ENCODE measurements at regions not wholly inside any gene's neighbourhood (a gene's known extent, or its start where the extent isn't known, plus 50 kb on each side); places are given as distances from the start of the nearest gene placed in this dataset.

DNA sequence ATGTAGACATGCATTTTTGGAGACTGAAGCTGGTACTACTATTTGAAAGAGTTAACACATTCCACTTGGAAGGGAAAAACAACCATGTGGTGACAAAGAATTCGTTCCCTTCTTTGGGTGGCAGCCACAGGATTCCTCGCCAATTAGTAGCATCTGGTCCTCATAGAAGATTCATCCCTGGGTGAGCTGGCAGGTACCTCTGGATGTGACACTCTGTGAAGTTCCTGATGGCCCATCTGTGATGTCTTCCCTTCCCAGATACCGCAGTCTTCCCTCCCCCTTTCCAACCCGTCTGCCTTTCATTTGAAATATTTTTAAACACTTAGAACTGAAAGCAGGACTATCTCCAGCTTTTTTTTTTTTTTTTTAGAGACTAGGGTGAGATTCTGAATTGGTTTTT, 569.5 kb downstream of the TYW1 start:
- no peak for DNase-seq

DNA sequence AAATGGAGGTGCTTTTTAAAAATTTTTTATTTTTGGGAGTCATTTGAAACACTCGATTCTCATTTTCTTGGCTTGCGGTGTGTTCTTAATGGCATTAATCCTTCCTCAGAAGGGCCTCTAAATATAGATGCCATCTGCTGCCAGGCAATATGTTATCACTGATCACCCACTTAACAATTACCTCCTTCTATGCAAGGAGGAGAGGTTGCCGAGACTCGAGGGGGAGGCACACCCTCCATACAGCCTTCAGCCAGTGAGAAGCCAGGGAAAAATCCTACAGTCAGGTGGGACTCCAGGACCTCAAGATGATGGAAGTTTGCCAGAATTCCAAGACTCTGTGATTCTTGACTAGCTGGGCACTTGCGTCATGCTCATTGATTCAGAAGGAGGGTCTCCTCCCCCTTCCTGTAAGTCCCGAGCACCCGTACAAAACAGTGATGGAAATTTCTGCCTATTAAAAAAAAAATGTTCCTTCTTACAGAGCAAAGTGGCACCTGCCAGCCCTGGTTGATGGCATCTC, 574.5 kb downstream of the TYW1 start:
- no peak for DNase-seq

DNA sequence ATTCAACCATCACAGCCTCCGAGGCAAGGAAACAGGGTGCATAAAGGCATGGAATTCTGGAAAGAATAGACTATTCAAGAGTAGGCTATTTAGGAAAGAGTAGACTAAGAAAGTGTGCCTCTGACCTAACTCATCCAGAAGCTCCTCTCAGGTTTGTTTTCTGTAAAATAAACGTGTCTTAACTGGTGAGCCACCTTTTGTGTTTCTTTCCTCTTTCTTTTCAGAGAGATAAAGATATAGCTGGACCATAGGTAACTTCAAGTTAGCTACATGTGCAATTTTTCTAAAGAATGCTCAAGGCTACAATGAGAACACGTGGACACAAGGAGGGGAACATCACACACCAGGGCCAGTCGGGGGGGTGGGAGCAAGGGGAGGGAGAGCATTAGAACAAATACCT, 577.0 kb downstream of the TYW1 start:
- no peak for DNase-seq

DNA sequence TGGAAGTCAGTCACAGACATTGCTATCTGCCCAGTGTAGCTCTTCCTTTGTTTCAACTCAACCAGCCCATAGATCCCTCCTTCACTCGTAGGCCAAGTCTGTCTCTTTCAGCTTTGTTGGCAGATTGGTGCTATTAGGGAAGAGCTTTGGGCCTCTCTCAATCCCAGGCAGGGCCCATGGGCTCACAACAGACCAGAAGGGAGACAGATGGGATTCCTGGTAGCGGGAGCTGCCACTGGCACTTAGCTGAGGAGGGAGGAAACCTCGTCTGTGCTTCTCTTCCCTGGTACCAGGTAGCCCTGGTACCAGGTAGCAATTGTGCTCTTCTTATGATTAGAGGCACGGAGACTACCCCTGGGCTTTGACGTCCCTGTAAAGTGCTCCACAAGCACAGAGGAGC, 592.0 kb downstream of the TYW1 start:
- DNase-seq, result no peak

GRCh38 chr7:67589183-67589582, 592.5 kb downstream of the TYW1 start:
- no peak for DNase-seq

GRCh38 chr7:67590649-67591048, 594.0 kb downstream of the TYW1 start:
- no peak for DNase-seq

- no peak for DNase-seq
Observed at GRCh38 chr7:67593794-67594193, 597.2 kb downstream of the TYW1 start.

GRCh38 chr7:67595431-67596180, 599.0 kb downstream of the TYW1 start:
- DNase-seq, result no peak

- DNase-seq, result no peak
Observed at GRCh38 chr7:67597161-67597560, 600.5 kb downstream of the TYW1 start.

- no peak for DNase-seq
Observed at GRCh38 chr7:67598469-67598868, 601.8 kb downstream of the TYW1 start.

DNA sequence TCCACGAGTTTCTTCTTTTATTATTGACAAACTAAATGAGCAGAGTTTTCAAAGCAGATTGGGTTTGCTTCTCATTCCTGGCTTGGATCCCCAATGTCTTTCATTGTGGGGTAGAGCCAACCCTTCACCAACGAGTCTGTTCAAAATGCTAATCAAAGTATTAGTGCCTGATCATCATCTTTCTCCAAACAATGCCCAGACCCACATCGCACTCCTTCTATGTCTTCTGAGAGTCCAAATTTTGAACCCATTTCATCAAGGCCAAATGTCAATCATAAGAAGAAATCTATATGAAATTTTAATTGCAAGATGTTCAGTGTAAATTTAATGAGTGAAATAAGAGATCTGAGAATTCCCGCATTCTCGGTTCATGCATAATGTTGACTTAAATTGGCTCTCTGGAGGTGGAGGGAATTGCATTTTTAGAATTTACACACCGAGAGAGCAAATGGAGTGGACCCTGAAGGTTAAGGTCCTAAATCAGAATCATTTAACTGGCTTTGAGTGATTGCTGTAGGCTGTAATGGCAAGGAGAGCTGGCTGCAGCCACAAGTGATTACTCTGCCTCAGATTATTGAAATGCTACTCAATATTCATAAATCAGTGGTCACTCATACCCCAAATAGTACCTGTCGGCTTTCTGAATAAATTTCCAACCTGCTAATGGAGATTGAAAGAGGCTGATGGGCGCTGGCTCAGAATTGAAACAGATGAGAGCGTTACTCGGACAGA, 602.9 kb downstream of the TYW1 start:
- no peak for DNase-seq

- DNase-seq, result no peak
Observed at GRCh38 chr7:67602246-67602887, 605.7 kb downstream of the TYW1 start.

DNA sequence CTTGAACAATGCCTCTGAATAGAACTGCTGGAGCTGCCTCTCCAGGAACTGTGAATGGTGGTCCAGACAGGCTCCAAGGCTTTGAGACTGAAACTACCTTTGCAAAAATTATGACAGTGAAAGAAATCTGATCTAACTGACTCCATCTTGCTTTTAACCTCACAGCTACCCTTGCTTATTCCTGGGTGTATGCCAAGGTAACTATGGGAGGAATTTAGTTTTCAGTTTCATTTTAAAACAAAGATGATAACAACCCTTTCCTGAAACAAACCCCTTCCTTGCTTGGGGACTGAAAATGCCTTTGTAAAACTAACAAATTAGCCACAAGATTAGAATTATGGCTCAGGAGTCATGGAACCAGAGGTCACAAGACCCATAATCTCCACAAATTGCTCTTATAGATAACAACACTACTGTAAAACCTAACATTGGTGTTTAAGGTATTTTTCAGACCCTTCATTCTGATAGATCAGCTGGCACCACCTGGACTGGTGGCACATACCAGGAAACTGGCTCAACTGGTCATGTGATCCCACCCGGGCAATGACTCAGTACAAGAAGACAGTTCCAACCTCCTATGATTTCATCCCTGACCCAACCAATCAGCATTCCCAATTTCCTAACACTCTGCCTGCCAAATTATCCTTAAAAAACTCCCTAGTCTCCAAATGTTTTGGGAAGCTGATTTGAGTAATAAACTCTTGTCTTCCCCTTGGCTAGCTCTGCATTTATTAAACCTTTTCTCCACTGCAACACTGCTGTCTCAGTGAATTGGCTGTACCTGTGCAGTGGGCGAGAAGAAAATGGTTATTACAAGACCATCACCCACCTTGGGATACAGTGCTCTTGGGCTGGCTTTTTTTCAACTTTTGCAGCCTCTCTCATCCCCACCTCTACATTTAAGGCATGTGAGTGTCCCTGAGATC, 608.1 kb downstream of the TYW1 start:
- no peak for DNase-seq

GRCh38 chr7:67608806-67609205, 612.2 kb downstream of the TYW1 start:
- DNase-seq, result no peak

DNA sequence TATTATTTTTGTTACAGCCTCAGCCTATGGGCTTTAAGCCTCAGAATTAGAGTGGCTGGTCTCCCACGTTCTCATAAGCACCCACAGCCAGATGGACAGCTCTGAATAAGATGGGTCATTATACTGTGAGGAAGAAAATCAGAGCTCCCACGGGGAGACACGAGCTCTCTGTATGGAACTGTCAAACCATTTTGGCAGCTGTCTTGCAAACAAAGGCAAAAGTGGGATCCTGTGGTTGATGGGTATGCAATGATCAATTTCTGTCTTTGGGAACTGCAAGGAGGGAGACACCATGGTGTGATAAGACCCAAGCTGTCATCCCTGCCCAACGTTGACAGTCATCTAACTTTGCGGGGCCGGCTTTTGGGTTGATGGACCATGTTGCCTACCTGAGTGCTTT, 614.3 kb downstream of the TYW1 start:
- DNase-seq, result no peak

DNA sequence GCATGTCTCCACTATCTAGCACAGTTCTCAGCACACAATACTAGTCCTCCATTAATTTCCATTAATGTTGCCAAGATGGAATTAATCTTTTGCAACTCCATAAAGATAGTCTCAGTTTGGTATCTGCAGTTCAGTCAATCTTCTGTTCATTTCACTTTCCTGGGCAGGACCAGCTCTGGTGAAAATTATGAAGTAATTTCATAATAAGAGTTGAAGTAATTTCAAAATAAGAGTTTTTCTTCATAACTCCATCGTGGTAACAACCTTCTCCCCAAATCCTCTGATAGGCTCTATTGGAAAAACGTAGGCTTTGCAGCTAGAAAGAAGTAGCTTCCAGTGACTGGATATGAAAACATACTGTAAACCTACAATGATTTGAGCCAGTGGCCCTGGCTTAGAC, 618.2 kb downstream of the TYW1 start:
- no peak for DNase-seq

- DNase-seq, result no peak
Observed at GRCh38 chr7:67616517-67616916, 619.9 kb downstream of the TYW1 start.

GRCh38 chr7:67618556-67619162, 622.0 kb downstream of the TYW1 start:
- no peak for DNase-seq

DNA sequence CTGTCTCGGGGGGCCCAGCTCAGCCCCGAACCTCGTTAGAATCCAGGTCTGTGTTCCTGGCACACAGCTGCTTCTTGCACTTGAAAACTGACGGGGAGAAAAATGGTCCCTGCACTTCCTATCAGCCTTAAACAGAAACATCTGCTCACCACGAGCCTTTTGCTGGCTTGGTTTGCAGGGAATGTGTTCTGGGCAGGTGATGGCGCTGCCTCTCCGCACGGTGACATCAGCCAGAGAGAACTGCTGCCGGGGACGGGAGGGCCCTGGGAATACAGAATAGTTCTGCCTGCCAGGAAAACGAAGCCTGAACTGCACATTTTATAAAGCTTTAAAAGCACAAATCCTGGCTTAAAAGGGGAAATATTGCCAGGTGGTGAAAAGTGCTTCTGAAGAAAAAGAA, 622.5 kb downstream of the TYW1 start:
- no peak for DNase-seq

GRCh38 chr7:67620216-67620933, 623.7 kb downstream of the TYW1 start:
- DNase-seq, result no peak

DNA sequence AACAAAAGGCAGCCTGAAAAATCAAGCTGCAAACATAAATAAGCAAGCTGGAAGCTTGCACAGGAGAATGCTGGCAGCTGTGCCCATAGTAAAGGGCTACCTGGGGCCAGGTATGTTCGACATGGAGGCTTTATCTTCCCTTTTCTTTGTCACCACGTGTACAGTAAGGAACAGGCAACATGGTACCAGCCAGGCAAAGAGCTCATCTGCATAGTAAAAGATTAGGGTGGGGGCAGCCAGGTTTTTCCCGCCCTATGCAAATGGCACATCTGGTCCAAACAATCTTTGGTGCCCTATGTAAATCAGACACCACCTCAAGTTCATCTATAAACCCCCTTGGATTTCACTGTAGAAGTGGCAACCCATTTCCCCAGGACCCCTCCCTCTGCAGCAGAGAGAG, 625.1 kb downstream of the TYW1 start:
- DNase-seq, result no peak
